ENCODE measurements at regions not wholly inside any gene's neighbourhood (a gene's known extent, or its start where the extent isn't known, plus 50 kb on each side); places are given as distances from the start of the nearest gene placed in this dataset.

- H3K27me3 ChIP-seq = no peaks in the 10 kb centered on the region
- TF ChIP-seq CTCF (IDR thresholded peaks at IDR 0.05) (no peak), POLR2AphosphoS5 (IDR thresholded peaks at IDR 0.05) (no peak), POLR2A (IDR thresholded peaks at IDR 0.05) (no peak)
- no peak overlapping the region for H3K4me3 ChIP-seq
- no peaks in the 10 kb centered on the region for H3K36me3 ChIP-seq
- intact Hi-C loops (cut with DNase I; ENCODE audit: low total_unique reads) = no loop called here
- H3K27ac ChIP-seq = no peak overlapping the region
- no peaks in the 10 kb centered on the region for H3K9me3 ChIP-seq
- no peak for DNase-seq (ENCODE audit: low spot score in 2 of 2)
- H3K4me1 ChIP-seq = no peaks in the 10 kb centered on the region
These were observed 307.2 kb downstream of the SNX13 start for GRCh38 chr7:17633067-17633466.

- Histone ChIP-seq H3K4me3 (no peak overlapping the region), H3K9me3 (no peaks in the 10 kb centered on the region), H3K27me3 (no peaks in the 10 kb centered on the region), H3K4me1 (no peaks in the 10 kb centered on the region), H3K27ac (no peak overlapping the region), H3K36me3 (no peaks in the 10 kb centered on the region)
- intact Hi-C loops (cut with DNase I; ENCODE audit: low total_unique reads) = no loop called here
- DNase-seq (ENCODE audit: low spot score in 2 of 2) = no peak
- TF ChIP-seq POLR2A (IDR thresholded peaks at IDR 0.05) (no peak), POLR2AphosphoS5 (IDR thresholded peaks at IDR 0.05) (no peak), CTCF (IDR thresholded peaks at IDR 0.05) (no peak)
These were observed 301.6 kb downstream of the SNX13 start for GRCh38 chr7:17638727-17639126.

GRCh38 chr7:17640730-17641377 is 299.4 kb downstream of the SNX13 start:
- Histone ChIP-seq H3K4me3 (no peak overlapping the region), H3K9me3 (no peaks in the 10 kb centered on the region), H3K36me3 (no peaks in the 10 kb centered on the region), H3K27me3 (no peaks in the 10 kb centered on the region), H3K4me1 (no peaks in the 10 kb centered on the region), H3K27ac (no peak overlapping the region)
- DNase-seq (ENCODE audit: low spot score in 2 of 2) = no peak
- intact Hi-C loops (cut with DNase I; ENCODE audit: low total_unique reads) = no loop called here
- TF ChIP-seq CTCF (IDR thresholded peaks at IDR 0.05) = peak; percentile 40 to 56 (median 40)
- TF ChIP-seq POLR2A (IDR thresholded peaks at IDR 0.05) = no peak

- no peak overlapping the region for H3K27ac ChIP-seq
- H3K36me3 ChIP-seq = no peaks in the 10 kb centered on the region
- TF ChIP-seq CTCF (IDR thresholded peaks at IDR 0.05) (no peak), POLR2A (IDR thresholded peaks at IDR 0.05) (no peak), POLR2AphosphoS5 (IDR thresholded peaks at IDR 0.05) (no peak)
- intact Hi-C loops (cut with DNase I; ENCODE audit: low total_unique reads) = no loop called here
- no peaks in the 10 kb centered on the region for H3K27me3 ChIP-seq
- DNase-seq (ENCODE audit: low spot score in 2 of 2) = no peak
- H3K4me3 ChIP-seq = no peak overlapping the region
- H3K4me1 ChIP-seq = no peaks in the 10 kb centered on the region
- no peaks in the 10 kb centered on the region for H3K9me3 ChIP-seq
These were observed 294.8 kb downstream of the SNX13 start for GRCh38 chr7:17645500-17645899.

GRCh38 chr7:17646253-17646956 is 293.9 kb downstream of the SNX13 start:
- H3K4me1 ChIP-seq = peaks cover 0 to 4% of the 10 kb centered on the region in 2 donors
- no peak for DNase-seq (ENCODE audit: low spot score in 2 of 2)
- H3K4me3 ChIP-seq = no peak overlapping the region
- H3K9me3 ChIP-seq = no peaks in the 10 kb centered on the region
- H3K27ac ChIP-seq = no peak overlapping the region
- no peaks in the 10 kb centered on the region for H3K36me3 ChIP-seq
- intact Hi-C loops (cut with DNase I; ENCODE audit: low total_unique reads) = no loop called here
- no peaks in the 10 kb centered on the region for H3K27me3 ChIP-seq
- TF ChIP-seq CTCF (IDR thresholded peaks at IDR 0.05) = peak in 1 of 3 donors; percentile 32
- TF ChIP-seq POLR2AphosphoS5 (IDR thresholded peaks at IDR 0.05) = no peak
- TF ChIP-seq POLR2A (IDR thresholded peaks at IDR 0.05) = no peak

Measured in breast epithelium (tissue), 4 donors.